GM12891 (cell line): ENCODE measurements at regions not wholly inside any gene's neighbourhood (a gene's known extent, or its start where the extent isn't known, plus 50 kb on each side); places are given as distances from the start of the nearest gene placed in this dataset.

Experiments
- PAX5 ChIP-seq: IDR thresholded peaks from 2 replicates; pipeline ENCODE4 v1.6.1; 2011; ENCODE audit warnings: low read length, moderate library complexity, mild to moderate bottlenecking; ENCODE audit not compliant: insufficient read depth, severe bottlenecking
- POLR2A ChIP-seq: IDR thresholded peaks from 2 replicates; pipeline ENCODE4 v1.6.1; 2011; ENCODE audit warnings: low read depth, low read length, control low read depth
- POLR2AphosphoS5 ChIP-seq: IDR thresholded peaks from 2 replicates; pipeline ENCODE4 v1.6.1; 2011; ENCODE audit warnings: low read depth, low read length, control low read depth
- POU2F2 ChIP-seq: IDR thresholded peaks from 2 replicates; pipeline ENCODE4 v1.6.1; 2011; ENCODE audit warnings: low read depth, mild to moderate bottlenecking, control low read depth, low read length, moderate library complexity
- SPI1 ChIP-seq: IDR thresholded peaks from 2 replicates; pipeline ENCODE4 v1.6.1; 2011; ENCODE audit warnings: low read depth, low read length, control low read depth
- TAF1 ChIP-seq: IDR thresholded peaks from 2 replicates; pipeline ENCODE4 v1.6.1; 2011; ENCODE audit warnings: low read depth, low read length, control low read depth

DNA sequence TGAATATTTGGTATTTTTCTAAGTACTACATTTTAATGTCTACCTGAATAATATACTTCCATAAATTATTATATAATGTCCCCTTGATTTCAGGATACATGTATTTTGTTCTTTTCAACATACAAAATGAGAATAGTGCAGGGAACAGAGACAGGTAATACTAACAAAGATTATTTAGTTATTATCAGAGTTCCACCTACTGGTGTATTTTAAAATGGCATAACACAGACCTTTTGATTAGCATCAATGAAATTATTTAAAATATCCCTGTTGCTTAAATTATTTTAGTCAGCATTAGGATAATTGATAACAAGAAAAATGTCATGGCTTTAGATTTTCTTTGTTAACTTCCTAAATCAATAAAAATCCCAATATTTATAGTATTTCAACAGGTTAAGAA, 184.0 kb downstream of the PRDM13 start:
- TF ChIP-seq POLR2AphosphoS5 (no peak), POLR2A (no peak), PAX5 (no peak), SPI1 (no peak), TAF1 (no peak), POU2F2 (no peak)
